Colonic mucosa (tissue), 4 donors: ENCODE measurements at regions not wholly inside any gene's neighbourhood (a gene's known extent, or its start where the extent isn't known, plus 50 kb on each side); places are given as distances from the start of the nearest gene placed in this dataset.

Experiments
- DNase-seq: peaks from one replicate; pipeline ENCODE4 v3.0.0-alpha.2; 2020
- H3K27ac ChIP-seq: fragments of 200-600 bp; one replicate; pipeline ENCODE4 v1.8.0; 2021
- H3K27me3 ChIP-seq: fragments of 200-600 bp; one replicate; pipeline ENCODE4 v1.8.0; 2021
- H3K36me3 ChIP-seq: fragments of 200-600 bp; one replicate; pipeline ENCODE4 v1.8.0; 2021
- H3K4me1 ChIP-seq: fragments of 200-600 bp; one replicate; pipeline ENCODE4 v1.8.0; 2021; ENCODE audit warnings: mild to moderate bottlenecking
- H3K4me3 ChIP-seq: fragments of 200-600 bp; one replicate; pipeline ENCODE4 v1.8.0; 2021
- H3K9ac ChIP-seq, 2 donors: one replicate each; pipeline ENCODE4 v1.7.0; 2013; ENCODE audit warnings: control low read depth in 2 of 2, low read depth in 2 of 2, low read length in 2 of 2
- H3K9me3 ChIP-seq: fragments of 200-600 bp; one replicate; pipeline ENCODE4 v1.8.0; 2021
- intact Hi-C: fragments of 100-400 bp; cut with DNase I; formaldehyde crosslinking; loops from one replicate; pipeline ENCODE4 v1.14.1; 2022
- TF ChIP-seq, protein P1 (sequence below): fragments of 200-600 bp; IDR thresholded peaks from one replicate; pipeline ENCODE4 v1.8.0; 2022; ENCODE audit warnings: antibody characterized with exemption, mild to moderate bottlenecking
- donor health status: healthy.
- donor health status: DM: no; HTN: no; CAD: no.
- donor health status: DM: no; HTN: no; CAD: no.

- no peaks in the 10 kb centered on the region for H3K4me1 ChIP-seq
- no peak overlapping the region for H3K9ac ChIP-seq
- H3K27me3 ChIP-seq, result no peaks in the 10 kb centered on the region
- H3K27ac ChIP-seq, result no peak overlapping the region
- H3K4me3 ChIP-seq, result no peak overlapping the region
- H3K9me3 ChIP-seq, result no peaks in the 10 kb centered on the region
- TF ChIP-seq, protein P1, sequence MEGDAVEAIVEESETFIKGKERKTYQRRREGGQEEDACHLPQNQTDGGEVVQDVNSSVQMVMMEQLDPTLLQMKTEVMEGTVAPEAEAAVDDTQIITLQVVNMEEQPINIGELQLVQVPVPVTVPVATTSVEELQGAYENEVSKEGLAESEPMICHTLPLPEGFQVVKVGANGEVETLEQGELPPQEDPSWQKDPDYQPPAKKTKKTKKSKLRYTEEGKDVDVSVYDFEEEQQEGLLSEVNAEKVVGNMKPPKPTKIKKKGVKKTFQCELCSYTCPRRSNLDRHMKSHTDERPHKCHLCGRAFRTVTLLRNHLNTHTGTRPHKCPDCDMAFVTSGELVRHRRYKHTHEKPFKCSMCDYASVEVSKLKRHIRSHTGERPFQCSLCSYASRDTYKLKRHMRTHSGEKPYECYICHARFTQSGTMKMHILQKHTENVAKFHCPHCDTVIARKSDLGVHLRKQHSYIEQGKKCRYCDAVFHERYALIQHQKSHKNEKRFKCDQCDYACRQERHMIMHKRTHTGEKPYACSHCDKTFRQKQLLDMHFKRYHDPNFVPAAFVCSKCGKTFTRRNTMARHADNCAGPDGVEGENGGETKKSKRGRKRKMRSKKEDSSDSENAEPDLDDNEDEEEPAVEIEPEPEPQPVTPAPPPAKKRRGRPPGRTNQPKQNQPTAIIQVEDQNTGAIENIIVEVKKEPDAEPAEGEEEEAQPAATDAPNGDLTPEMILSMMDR, result no peak
- intact Hi-C loops, result no loop called here
- DNase-seq, result no peak
- H3K36me3 ChIP-seq, result no peaks in the 10 kb centered on the region
These were observed 832.0 kb upstream of the ZEB2 start for GRCh38 chr2:145351864-145352425.

- intact Hi-C loops, result no loop called here
- DNase-seq, result no peak
- Histone ChIP-seq H3K27ac (no peak overlapping the region), H3K9me3 (no peaks in the 10 kb centered on the region), H3K4me1 (no peaks in the 10 kb centered on the region), H3K36me3 (no peaks in the 10 kb centered on the region), H3K27me3 (no peaks in the 10 kb centered on the region), H3K4me3 (no peak overlapping the region), H3K9ac (no peak overlapping the region)
- TF ChIP-seq, protein P1, result no peak
These were observed 830.1 kb upstream of the ZEB2 start for GRCh38 chr2:145350011-145350410.

DNA sequence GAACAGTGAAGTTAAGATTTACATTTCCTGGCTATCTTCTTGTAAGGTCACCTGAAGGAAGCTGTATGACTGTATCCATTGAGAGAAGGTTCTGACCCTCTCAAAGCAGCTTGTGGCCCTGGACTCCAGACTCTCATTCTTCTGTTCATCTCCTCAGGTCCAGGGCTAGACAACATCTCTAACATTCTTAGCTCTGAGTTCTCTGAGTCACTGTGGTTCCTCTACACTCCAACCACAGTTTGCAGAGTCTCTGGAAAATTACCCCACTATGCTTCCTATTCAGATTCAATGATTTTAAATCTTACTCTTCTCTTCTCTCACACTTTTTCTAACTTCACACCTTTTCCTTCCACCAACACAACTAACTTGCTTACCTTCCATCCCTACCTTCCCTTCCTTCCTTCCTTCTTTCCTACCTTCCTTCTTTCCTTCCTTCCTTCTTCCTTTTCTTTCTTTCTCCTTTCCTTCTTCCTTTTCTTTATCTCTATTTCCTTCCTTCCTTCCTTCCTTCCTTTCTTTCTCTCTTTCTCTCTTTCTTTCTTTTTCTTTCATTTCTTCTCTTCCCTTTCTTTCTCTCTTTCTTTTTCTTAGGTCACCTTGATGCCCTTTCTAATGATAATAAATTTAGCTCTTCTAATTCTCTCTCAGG, 824.3 kb upstream of the ZEB2 start:
- Histone ChIP-seq H3K9me3 (no peaks in the 10 kb centered on the region), H3K36me3 (no peaks in the 10 kb centered on the region), H3K9ac (no peak overlapping the region), H3K27ac (no peak overlapping the region), H3K4me1 (no peaks in the 10 kb centered on the region), H3K27me3 (no peaks in the 10 kb centered on the region), H3K4me3 (no peak overlapping the region)
- TF ChIP-seq, protein P1, result no peak
- intact Hi-C loops, result no loop called here
- DNase-seq, result no peak

DNA sequence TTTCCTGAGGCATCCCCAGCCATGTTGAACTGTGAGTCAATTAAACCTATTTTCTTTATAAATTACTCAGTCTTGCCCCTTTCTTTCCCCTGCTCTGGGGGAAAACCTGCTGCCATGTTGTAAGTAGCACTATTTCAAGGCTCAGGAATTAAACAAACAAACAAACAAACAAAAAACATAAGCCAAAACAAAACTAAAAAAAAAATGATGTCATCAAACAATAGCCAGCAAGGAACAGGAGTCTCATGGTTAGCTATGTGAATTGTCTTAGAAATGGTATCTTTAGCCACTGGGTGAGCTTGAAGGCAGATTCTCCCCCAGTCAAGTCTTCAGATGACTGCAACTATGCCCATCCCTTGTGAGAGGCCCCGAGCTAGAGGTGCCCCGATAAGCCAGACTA, 823.4 kb upstream of the ZEB2 start:
- intact Hi-C loops, result no loop called here

GRCh38 chr2:145341536-145341935, 821.6 kb upstream of the ZEB2 start:
- Histone ChIP-seq H3K4me3 (no peak overlapping the region), H3K4me1 (no peaks in the 10 kb centered on the region), H3K27ac (no peak overlapping the region), H3K36me3 (no peaks in the 10 kb centered on the region), H3K9me3 (no peaks in the 10 kb centered on the region), H3K27me3 (no peaks in the 10 kb centered on the region), H3K9ac (no peak overlapping the region)
- intact Hi-C loops, result no loop called here
- no peak for DNase-seq
- TF ChIP-seq, protein P1, result no peak

More for the DNA sequence above, 823.4 kb upstream of the ZEB2 start:
- H3K36me3 ChIP-seq, result no peaks in the 10 kb centered on the region
- no peaks in the 10 kb centered on the region for H3K27me3 ChIP-seq
- H3K9ac ChIP-seq, result no peak overlapping the region
- H3K9me3 ChIP-seq, result no peaks in the 10 kb centered on the region
- H3K4me1 ChIP-seq, result no peaks in the 10 kb centered on the region
- no peak overlapping the region for H3K27ac ChIP-seq
- H3K4me3 ChIP-seq, result no peak overlapping the region
- no peak for DNase-seq
- TF ChIP-seq, protein P1, result no peak
